BJ (cell line): ENCODE measurements at regions not wholly inside any gene's neighbourhood (a gene's known extent, or its start where the extent isn't known, plus 50 kb on each side); places are given as distances from the start of the nearest gene placed in this dataset.

Experiments
- CTCF ChIA-PET: fragments of 350-600 bp; formaldehyde crosslinking; extraction: SDS; loops from one replicate; lab custom pipeline; 2021; ENCODE audit warnings: antibody characterized with exemption, inconsistent platforms; lab: Yijun Ruan, JAX
- POLR2A ChIA-PET: fragments of 300-600 bp; sonication (Branson Sonifier 250); formaldehyde crosslinking; extraction: SDS; loops from one replicate; lab custom pipeline; 2021; ENCODE audit warnings: antibody characterized with exemption; lab: Charles Lee
- DNase-seq: peaks from one replicate; pipeline ENCODE4 v3.0.0-alpha.2; 2011; ENCODE audit warnings: low read depth
- H3K27me3 ChIP-seq: 2 replicates; pipeline ENCODE4 v1.6.0; 2011; ENCODE audit warnings: low read length; ENCODE audit not compliant: control insufficient read depth, insufficient read depth
- H3K36me3 ChIP-seq: 2 replicates; pipeline ENCODE4 v1.5.1; 2011; ENCODE audit warnings: low read length; ENCODE audit not compliant: control insufficient read depth, insufficient read depth
- H3K4me3 ChIP-seq: 2 replicates; pipeline ENCODE4 v1.5.1; 2011; ENCODE audit warnings: low read depth, mild to moderate bottlenecking, control low read depth, low read length
- TF ChIP-seq, protein P1 (sequence below): IDR thresholded peaks from 2 replicates; pipeline ENCODE4 v1.5.1; 2011; ENCODE audit warnings: low read depth, mild to moderate bottlenecking, control low read depth, inconsistent platforms, low read length, moderate library complexity; ENCODE audit not compliant: insufficient read depth

DNA sequence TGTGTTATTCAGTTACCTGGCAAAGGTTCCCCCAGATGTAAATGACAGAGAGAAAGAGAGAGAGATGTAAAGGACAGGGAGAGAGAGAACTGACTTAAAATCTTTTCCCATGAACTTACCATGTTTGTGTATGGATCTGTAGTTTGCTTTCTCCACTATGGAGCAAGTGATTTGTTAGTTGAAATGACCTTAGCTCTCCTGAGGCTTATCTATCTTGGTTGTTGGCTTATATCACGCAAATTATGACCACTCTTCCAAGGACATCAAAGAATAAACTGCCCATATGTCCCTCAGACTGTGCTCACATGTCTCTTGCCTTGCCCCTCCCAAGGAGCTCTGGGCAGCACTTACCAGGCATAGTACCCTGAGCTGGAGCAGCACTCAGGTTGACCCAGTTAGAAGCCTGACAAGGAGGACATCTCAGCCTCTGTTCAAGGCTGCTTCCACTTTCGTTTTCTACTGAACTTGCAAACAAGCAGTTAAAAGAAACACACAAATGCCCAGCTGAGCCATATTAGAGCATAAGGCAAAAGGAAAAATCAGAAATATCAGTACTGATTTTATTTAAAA, 95.3 kb upstream of the RCN1 start:
- CTCF ChIA-PET = interaction anchor here (0.6 to 1.0 kb wide), 2 partner anchors 9 to 21 kb away, joined by 3 read pairs; no protein-coding TSS in a partner anchor
- DNase-seq = no peak
- TF ChIP-seq, protein P1, sequence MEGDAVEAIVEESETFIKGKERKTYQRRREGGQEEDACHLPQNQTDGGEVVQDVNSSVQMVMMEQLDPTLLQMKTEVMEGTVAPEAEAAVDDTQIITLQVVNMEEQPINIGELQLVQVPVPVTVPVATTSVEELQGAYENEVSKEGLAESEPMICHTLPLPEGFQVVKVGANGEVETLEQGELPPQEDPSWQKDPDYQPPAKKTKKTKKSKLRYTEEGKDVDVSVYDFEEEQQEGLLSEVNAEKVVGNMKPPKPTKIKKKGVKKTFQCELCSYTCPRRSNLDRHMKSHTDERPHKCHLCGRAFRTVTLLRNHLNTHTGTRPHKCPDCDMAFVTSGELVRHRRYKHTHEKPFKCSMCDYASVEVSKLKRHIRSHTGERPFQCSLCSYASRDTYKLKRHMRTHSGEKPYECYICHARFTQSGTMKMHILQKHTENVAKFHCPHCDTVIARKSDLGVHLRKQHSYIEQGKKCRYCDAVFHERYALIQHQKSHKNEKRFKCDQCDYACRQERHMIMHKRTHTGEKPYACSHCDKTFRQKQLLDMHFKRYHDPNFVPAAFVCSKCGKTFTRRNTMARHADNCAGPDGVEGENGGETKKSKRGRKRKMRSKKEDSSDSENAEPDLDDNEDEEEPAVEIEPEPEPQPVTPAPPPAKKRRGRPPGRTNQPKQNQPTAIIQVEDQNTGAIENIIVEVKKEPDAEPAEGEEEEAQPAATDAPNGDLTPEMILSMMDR = no peak
- Histone ChIP-seq H3K36me3 (no peaks in the 10 kb centered on the region), H3K4me3 (no peak overlapping the region), H3K27me3 (peaks cover 7% of the 10 kb centered on the region)
- POLR2A ChIA-PET = no interaction called here

GRCh38 chr11:31995032-31995431, 95.8 kb upstream of the RCN1 start:
- Histone ChIP-seq H3K4me3 (no peak overlapping the region), H3K36me3 (no peaks in the 10 kb centered on the region), H3K27me3 (peaks cover 7% of the 10 kb centered on the region)
- DNase-seq = no peak
- TF ChIP-seq, protein P1 = no peak
- ChIA-PET POLR2A (no interaction called here), CTCF (interaction anchor here (0.6 kb wide), 1 partner anchor 20 kb away, joined by 3 read pairs; no protein-coding TSS in a partner anchor)

DNA sequence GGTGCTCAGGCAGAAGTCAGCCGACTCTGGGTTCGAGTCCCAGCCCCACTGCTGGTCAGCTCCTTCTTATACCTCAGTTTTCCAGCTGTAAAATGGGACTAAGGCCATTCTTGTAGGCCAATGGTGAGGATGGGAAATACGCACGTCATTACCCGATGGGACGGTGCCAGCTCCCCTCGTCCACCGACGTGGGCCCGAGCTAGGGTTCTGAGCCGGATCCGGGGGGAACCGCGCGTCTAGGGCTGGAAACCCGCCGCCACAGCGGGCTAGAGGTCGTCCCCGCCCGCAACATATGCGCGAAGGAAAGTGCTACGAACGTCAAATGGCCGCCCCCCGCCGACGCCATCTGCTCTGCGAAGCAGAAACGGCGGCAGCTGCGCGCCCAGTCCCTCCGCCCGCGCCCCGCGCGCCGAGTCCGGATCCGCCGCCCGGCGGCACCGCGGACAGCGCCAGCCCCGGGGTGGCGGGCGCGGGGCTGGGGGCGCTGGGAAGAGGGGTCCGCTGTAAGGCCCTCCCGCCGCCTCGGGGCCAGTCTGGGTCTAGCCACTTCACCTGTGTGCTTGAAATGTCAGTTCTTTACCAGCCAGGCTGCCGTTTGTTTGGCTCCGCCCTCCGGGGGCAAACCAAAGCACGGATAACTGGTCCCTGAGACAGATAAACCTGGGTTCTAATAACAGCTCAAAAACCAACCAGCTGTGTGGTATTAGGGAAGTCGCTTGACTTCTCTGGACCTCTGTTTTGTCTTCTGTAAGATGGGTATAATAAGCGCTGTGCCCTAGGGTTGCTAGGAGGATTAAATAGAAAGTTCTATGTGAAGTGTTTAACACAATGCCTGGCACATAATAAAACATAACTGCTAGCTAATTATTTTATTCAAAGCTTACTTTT, 103.5 kb upstream of the RCN1 start:
- Histone ChIP-seq H3K27me3 (peaks cover 18% of the 10 kb centered on the region), H3K36me3 (no peaks in the 10 kb centered on the region), H3K4me3 (no peak overlapping the region)
- TF ChIP-seq, protein P1 = no peak
- DNase-seq = no peak
- POLR2A ChIA-PET = no interaction called here
- CTCF ChIA-PET = no interaction called here

DNA sequence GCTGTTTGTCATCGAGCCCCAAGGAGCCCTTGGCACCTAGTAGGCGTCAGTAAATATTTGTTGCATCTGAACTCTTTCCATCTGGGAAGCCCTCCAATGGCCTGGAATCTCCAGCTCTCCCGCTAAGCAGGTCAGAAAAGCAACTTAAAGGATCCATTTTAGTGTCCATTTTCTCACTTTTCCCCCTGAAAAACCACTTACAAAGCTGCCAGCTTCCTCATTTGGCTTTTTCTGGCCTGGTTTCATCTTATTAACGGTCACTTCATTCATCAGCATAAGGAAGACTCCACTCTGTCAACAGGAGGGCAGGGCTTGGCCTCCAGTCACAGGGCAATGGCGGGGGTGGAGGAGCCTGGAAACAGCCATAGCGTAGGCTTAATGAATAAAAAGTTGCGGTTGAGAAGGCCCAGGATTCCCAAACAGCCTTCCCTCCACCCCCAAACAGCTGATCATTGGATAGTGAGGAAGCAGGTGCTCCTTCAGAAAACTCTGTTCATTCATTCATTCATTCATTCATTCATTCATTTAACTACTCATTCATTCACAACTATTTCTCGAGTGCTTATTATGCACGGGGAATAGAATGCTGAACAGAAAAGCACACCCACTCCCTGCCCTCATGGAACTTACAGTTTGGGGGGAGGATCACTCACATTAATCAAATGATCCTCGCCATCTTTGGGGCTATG, 104.5 kb upstream of the RCN1 start:
- TF ChIP-seq, protein P1 = no peak
- no peak for DNase-seq
- H3K4me3 ChIP-seq = no peak overlapping the region
- ChIA-PET POLR2A (no interaction called here), CTCF (interaction anchor here (1.6 kb wide), 1 partner anchor 28 kb away, joined by 6 read pairs; no protein-coding TSS in a partner anchor)
- peaks cover 18% of the 10 kb centered on the region for H3K27me3 ChIP-seq
- no peaks in the 10 kb centered on the region for H3K36me3 ChIP-seq

DNA sequence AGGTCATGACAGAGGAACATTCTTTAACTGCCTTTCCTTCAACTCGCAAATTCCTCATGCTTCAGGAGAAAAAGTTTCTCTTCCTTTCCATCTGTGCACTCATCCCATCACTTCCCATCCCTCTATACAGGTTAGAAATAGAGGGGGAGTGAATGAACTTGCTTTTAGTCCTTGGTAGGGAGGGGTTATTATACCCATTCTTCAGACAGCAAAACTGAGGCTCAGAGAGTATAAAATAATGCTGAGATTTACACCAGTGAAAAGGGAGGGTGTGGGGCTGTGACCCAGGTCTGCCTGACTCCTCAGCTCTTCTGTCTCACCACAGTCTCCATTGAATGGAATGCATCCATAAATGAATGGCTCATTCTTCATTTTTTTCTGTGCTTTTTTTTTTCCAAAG, 109.4 kb upstream of the RCN1 start:
- no peak for DNase-seq
- POLR2A ChIA-PET = no interaction called here
- H3K4me3 ChIP-seq = no peak overlapping the region
- H3K36me3 ChIP-seq = no peaks in the 10 kb centered on the region
- TF ChIP-seq, protein P1 = no peak
- peaks cover 8% of the 10 kb centered on the region for H3K27me3 ChIP-seq
- CTCF ChIA-PET = no interaction called here
